HCT116 (cell line): ENCODE measurements at regions not wholly inside any gene's neighbourhood (a gene's known extent, or its start where the extent isn't known, plus 50 kb on each side); places are given as distances from the start of the nearest gene placed in this dataset.

ENCODE experiments used
- ATAC-seq: fragments of 200-7000 bp; cut with Tn5 transposase; 2 replicates; pipeline ENCODE4 v1.9.1; 2020; ENCODE audit warnings: mild to moderate bottlenecking, moderate library complexity
- BruUV-seq: library from RNA; stranded (reverse); fragments of 400-500 nt; replicated peaks from 2 replicates; lab custom pipeline; 2021; lab: Mats Ljungman, UMichigan
- CTCF ChIA-PET: fragments of 300-600 bp; sonication (Branson Sonifier 250); formaldehyde crosslinking; loops from one replicate; lab custom pipeline; 2021; ENCODE audit warnings: antibody characterized with exemption; lab: Charles Lee
- POLR2A ChIA-PET: fragments of 300-600, 350-600 bp; sonication (Branson Sonifier 250); formaldehyde crosslinking; loops from one replicate; lab custom pipeline; 2021; ENCODE audit warnings: antibody characterized with exemption; lab: Charles Lee
- RAD21 ChIA-PET, 2 experiments: fragments of 300-600 bp; sonication (Branson Sonifier 250); formaldehyde crosslinking; loops; one replicate each; lab custom pipeline; 2023; ENCODE audit warnings: low total read pairs in 2 of 2; ENCODE audit not compliant: uncharacterized antibody in 2 of 2, unreplicated experiment in 2 of 2, low non-redundant PET in 1 of 2; lab: Charles Lee
- DNase-seq: peaks from one replicate; pipeline ENCODE4 v3.0.0-alpha.2; 2010; ENCODE audit warnings: low read depth, low spot score
- H2AFZ ChIP-seq: fragments of 200-600 bp; shearing (Covaris generic), sonication (generic); 2 replicates; pipeline ENCODE4 v1.6.1; 2017; ENCODE audit warnings: low read depth, mixed run types, mixed read lengths, antibody characterized with exemption, low read length; ENCODE audit not compliant: poor library complexity, severe bottlenecking
- H3K27ac ChIP-seq: 2 replicates; pipeline ENCODE4 v1.5.1; 2012; ENCODE audit warnings: low read depth, low read length
- H3K27me3 ChIP-seq: fragments of 200-600 bp; sonication (generic); 2 replicates; pipeline ENCODE4 v1.6.1; 2016; ENCODE audit warnings: mixed run types, low read length, mixed read lengths; ENCODE audit not compliant: insufficient read depth
- H3K36me3 ChIP-seq, 2 experiments: fragments of 200-500 bp in 1 of 2; fragments of 200-600 bp in 1 of 2; sonication (Bioruptor generic) in 1 of 2; sonication (generic) in 1 of 2; 2 replicates each; pipeline versions ENCODE4 v1.5.1 to v1.6.1; 2014 to 2016; ENCODE audit warnings: low read length in 2 of 2, inconsistent platforms in 1 of 2, mixed read lengths in 1 of 2, mixed run types in 1 of 2; ENCODE audit not compliant: insufficient read depth in 2 of 2, control insufficient read depth in 1 of 2
- H3K4me1 ChIP-seq, 2 experiments: fragments of 200-600 bp in 1 of 2; sonication (generic) in 1 of 2; 2 replicates each; pipeline versions ENCODE4 v1.5.1 to v1.6.1; 2012 to 2017; ENCODE audit warnings: low read length in 2 of 2, inconsistent platforms in 1 of 2, mild to moderate bottlenecking in 1 of 2, mixed read lengths in 1 of 2, mixed run types in 1 of 2, moderate library complexity in 1 of 2; ENCODE audit not compliant: insufficient read depth in 2 of 2, control insufficient read depth in 1 of 2
- H3K4me2 ChIP-seq: fragments of 200-600 bp; sonication (generic); 2 replicates; pipeline ENCODE4 v1.6.1; 2017; ENCODE audit warnings: mixed run types, low read length, mixed read lengths
- H3K4me3 ChIP-seq, 2 experiments: fragments of 200-600 bp in 1 of 2; sonication (generic) in 1 of 2; replicated peaks in 1 of 2; 2 replicates each; pipeline ENCODE4 v1.5.1; 2011 to 2016; ENCODE audit warnings: low read length in 2 of 2, control low read depth in 1 of 2, low read depth in 1 of 2, mild to moderate bottlenecking in 1 of 2, mixed read lengths in 1 of 2, mixed run types in 1 of 2
- H3K79me2 ChIP-seq: fragments of 200-600 bp; sonication (generic); 2 replicates; pipeline ENCODE4 v1.6.1; 2017; ENCODE audit warnings: mild to moderate bottlenecking, mixed run types, low read length, moderate library complexity, mixed read lengths; ENCODE audit not compliant: insufficient read depth
- H3K9ac ChIP-seq: fragments of 200-600 bp; sonication (generic); 2 replicates; pipeline ENCODE4 v1.6.1; 2016; ENCODE audit warnings: low read length, mixed read lengths
- H3K9me2 ChIP-seq: fragments of 200-600 bp; sonication (generic), shearing (Covaris generic); 2 replicates; pipeline ENCODE4 v1.6.1; 2017; ENCODE audit warnings: mixed run types, mild to moderate bottlenecking, moderate library complexity; ENCODE audit not compliant: insufficient read depth
- H3K9me3 ChIP-seq, 2 experiments: fragments of 200-500 bp in 1 of 2; fragments of 200-600 bp in 1 of 2; sonication (Bioruptor generic) in 1 of 2; sonication (generic) in 1 of 2; 2 replicates each; pipeline ENCODE4 v1.6.1; 2014 to 2017; ENCODE audit warnings: low read length in 2 of 2, mixed read lengths in 2 of 2, inconsistent platforms in 1 of 2, low read depth in 1 of 2, mild to moderate bottlenecking in 1 of 2, mixed run types in 1 of 2, moderate library complexity in 1 of 2; ENCODE audit not compliant: control insufficient read depth in 1 of 2, insufficient read depth in 1 of 2
- H4K20me1 ChIP-seq: fragments of 200-600 bp; sonication (generic), shearing (Covaris generic); 2 replicates; pipeline ENCODE4 v1.6.1; 2017; ENCODE audit warnings: mixed run types, mild to moderate bottlenecking, moderate library complexity; ENCODE audit not compliant: insufficient read depth
- ATF3 ChIP-seq: IDR thresholded peaks from 2 replicates; pipeline ENCODE4 v1.6.1; 2012
- CBX3 ChIP-seq: IDR thresholded peaks from 2 replicates; pipeline ENCODE4 v1.6.1; 2012; ENCODE audit warnings: low read depth
- CTCF ChIP-seq, 3 experiments: fragments of 200-600 bp in 1 of 3; sonication (generic) in 1 of 3; IDR thresholded peaks in 2 of 3; conservative IDR thresholded peaks in 1 of 3; 2 replicates each; pipeline ENCODE4 v1.5.1; 2012 to 2017; ENCODE audit warnings: low read depth in 2 of 3, low read length in 2 of 3, antibody characterized with exemption in 1 of 3, borderline replicate concordance in 1 of 3, control low read depth in 1 of 3, mild to moderate bottlenecking in 1 of 3, mixed read lengths in 1 of 3, mixed run types in 1 of 3, moderate library complexity in 1 of 3; ENCODE audit not compliant: insufficient read depth in 1 of 3
- EGR1 ChIP-seq: IDR thresholded peaks from 2 replicates; pipeline ENCODE4 v1.6.1; 2012; ENCODE audit warnings: low read depth
- EZH2 ChIP-seq: fragments of 200-600 bp; sonication (generic); IDR thresholded peaks from 2 replicates; pipeline ENCODE4 v1.6.1; 2017; ENCODE audit warnings: antibody characterized with exemption, mixed run types
- JUND ChIP-seq: IDR thresholded peaks from 2 replicates; pipeline ENCODE4 v1.6.1; 2012
- MAX ChIP-seq: IDR thresholded peaks from 2 replicates; pipeline ENCODE4 v1.6.1; 2012
- POLR2A ChIP-seq: IDR thresholded peaks from 2 replicates; pipeline ENCODE4 v1.7.0; 2011; ENCODE audit warnings: borderline replicate concordance; ENCODE audit not compliant: insufficient read depth, insufficient read length; ENCODE audit errors: extremely low read depth
- RAD21 ChIP-seq: IDR thresholded peaks from 2 replicates; pipeline ENCODE4 v1.6.1; 2012; ENCODE audit warnings: low read depth, mild to moderate bottlenecking
- SP1 ChIP-seq: IDR thresholded peaks from 2 replicates; pipeline ENCODE4 v1.6.1; 2012; ENCODE audit warnings: low read depth
- YY1 ChIP-seq: IDR thresholded peaks from 2 replicates; pipeline ENCODE4 v1.6.1; 2011; ENCODE audit warnings: low read length, low read depth, moderate library complexity, mild to moderate bottlenecking; ENCODE audit not compliant: insufficient replicate concordance; ENCODE audit errors: extremely low read depth
- ZFX ChIP-seq: fragments of 450-650 bp; IDR thresholded peaks from 2 replicates; pipeline ENCODE4 v1.6.1; 2017
- intact Hi-C: fragments of 100-400 bp; cut with micrococcal nuclease; formaldehyde crosslinking; loops from 2 replicates; pipeline ENCODE4 v1.10.0; 2022

GRCh38 chr6:139649732-139650131 lies 275.3 kb upstream of the CITED2 start:
- Histone ChIP-seq H3K9ac (no peak overlapping the region), H3K4me2 (no peak overlapping the region), H3K79me2 (no peaks in the 10 kb centered on the region), H3K27ac (no peak overlapping the region), H4K20me1 (no peaks in the 10 kb centered on the region), H3K9me3 (no peaks in the 10 kb centered on the region), H3K4me1 (no peaks in the 10 kb centered on the region), H2AFZ (no peak overlapping the region), H3K9me2 (no peaks in the 10 kb centered on the region), H3K4me3 (no peak overlapping the region), H3K27me3 (no peaks in the 10 kb centered on the region), H3K36me3 (no peaks in the 10 kb centered on the region)
- DNase-seq (no peak), ATAC-seq (no peak)
- ChIA-PET CTCF (no interaction called here), POLR2A (no interaction called here), RAD21 (no interaction called here)
- no peak for TF ChIP-seq JUND
- no peak for TF ChIP-seq POLR2A
- no peak for TF ChIP-seq MAX
- TF ChIP-seq YY1: no peak
- no peak for TF ChIP-seq EZH2
- TF ChIP-seq RAD21: no peak
- TF ChIP-seq CTCF (IDR thresholded peaks at IDR 0.05 in 2 of 3, conservative IDR thresholded peaks at IDR 0.05 in 1 of 3; ENCODE audit: borderline replicate concordance in 1 of 3, insufficient read depth in 1 of 3, low read depth in 2 of 3, low read length in 2 of 3): no peak
- TF ChIP-seq SP1: no peak
- TF ChIP-seq EGR1: no peak
- TF ChIP-seq ZFX: no peak
- TF ChIP-seq CBX3: no peak
- no peak for TF ChIP-seq ATF3
- intact Hi-C loops: no loop called here
- no TSS peak for BruUV-seq
